Mesothelial cell of epicardium (in vitro differentiated cells): ENCODE measurements at regions not wholly inside any gene's neighbourhood (a gene's known extent, or its start where the extent isn't known, plus 50 kb on each side); places are given as distances from the start of the nearest gene placed in this dataset.

Source experiments
- DNase-seq, 2 experiments: peaks; one replicate each; pipeline ENCODE4 v3.0.0; 2021; ENCODE audit warnings: low spot score in 2 of 2; ENCODE audit not compliant: unreplicated experiment in 2 of 2
- H3K27ac Mint-ChIP-seq: 2 replicates; pipeline ENCODE4 v1.8.0; 2021; ENCODE audit warnings: mixed read lengths
- H3K27me3 Mint-ChIP-seq: 2 replicates; pipeline ENCODE4 v1.8.0; 2021; ENCODE audit warnings: low read depth, mixed read lengths
- H3K36me3 Mint-ChIP-seq: 2 replicates; pipeline ENCODE4 v1.8.0; 2021; ENCODE audit warnings: mixed read lengths
- H3K4me1 Mint-ChIP-seq: 2 replicates; pipeline ENCODE4 v1.8.0; 2021; ENCODE audit warnings: mixed read lengths
- H3K4me3 Mint-ChIP-seq: 2 replicates; pipeline ENCODE4 v1.8.0; 2021; ENCODE audit warnings: mild to moderate bottlenecking, moderate library complexity, mixed read lengths
- H3K9me3 Mint-ChIP-seq: 2 replicates; pipeline ENCODE4 v1.8.0; 2021; ENCODE audit warnings: mixed read lengths
- CTCF ChIP-seq: fragments of 200-600 bp; sonication (generic); IDR thresholded peaks from one replicate; pipeline ENCODE4 v1.5.0; 2021; ENCODE audit warnings: antibody characterized with exemption; ENCODE audit not compliant: unreplicated experiment

- Mint-ChIP-seq H3K9me3 (no peaks in the 10 kb centered on the region), H3K36me3 (no peaks in the 10 kb centered on the region), H3K27ac (no peak overlapping the region), H3K4me3 (no peak overlapping the region), H3K4me1 (no peaks in the 10 kb centered on the region), H3K27me3 (no peaks in the 10 kb centered on the region)
- DNase-seq, result no peak
- no peak for TF ChIP-seq CTCF
Observed at GRCh38 chr2:9156483-9156882, 50.1 kb upstream of the ASAP2 start.

DNA sequence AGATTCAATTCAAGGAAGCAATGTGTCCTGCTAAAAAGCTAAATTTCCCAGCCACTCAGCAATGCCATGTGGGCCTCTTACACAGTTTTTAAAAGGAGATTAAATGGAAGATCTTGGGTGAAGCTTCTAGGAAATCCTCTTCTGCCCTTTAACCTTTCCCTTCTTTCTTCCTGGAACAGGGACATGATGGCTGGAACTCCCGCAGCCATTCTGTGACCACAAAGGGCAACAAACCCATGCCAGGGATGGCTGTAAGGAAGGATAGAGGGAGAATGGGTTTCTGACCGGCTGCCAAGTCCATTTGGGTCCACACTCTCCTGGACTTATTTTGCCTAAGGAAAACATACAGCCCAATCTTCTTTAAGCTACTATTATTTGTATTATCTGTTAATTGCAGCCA is 52.6 kb upstream of the ASAP2 start:
- H3K4me3 Mint-ChIP-seq, result no peak overlapping the region
- no peaks in the 10 kb centered on the region for H3K27me3 Mint-ChIP-seq
- no peaks in the 10 kb centered on the region for H3K4me1 Mint-ChIP-seq
- DNase-seq, result no peak
- no peaks in the 10 kb centered on the region for H3K9me3 Mint-ChIP-seq
- TF ChIP-seq CTCF, result no peak
- H3K27ac Mint-ChIP-seq, result no peak overlapping the region
- no peaks in the 10 kb centered on the region for H3K36me3 Mint-ChIP-seq

DNA sequence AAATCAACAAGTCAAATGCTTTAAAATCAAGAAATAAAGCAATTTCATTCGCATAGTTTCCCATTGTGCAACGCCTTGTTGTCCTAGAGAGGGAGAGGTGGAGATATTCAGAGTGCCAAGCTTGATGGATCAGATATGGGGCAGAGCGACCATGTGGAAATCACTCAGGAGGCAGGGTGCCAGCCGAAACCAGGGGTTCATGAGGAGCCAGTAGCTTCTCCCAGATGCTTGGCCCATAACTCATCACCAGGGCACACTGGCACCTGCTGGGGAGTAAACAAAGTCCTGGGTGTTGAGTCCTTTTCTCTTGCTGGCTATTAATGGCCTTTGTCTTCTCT is 53.0 kb upstream of the ASAP2 start:
- Mint-ChIP-seq H3K4me3 (no peak overlapping the region), H3K9me3 (no peaks in the 10 kb centered on the region), H3K4me1 (no peaks in the 10 kb centered on the region), H3K27me3 (no peaks in the 10 kb centered on the region), H3K36me3 (no peaks in the 10 kb centered on the region), H3K27ac (no peak overlapping the region)
- no peak for DNase-seq
- no peak for TF ChIP-seq CTCF

DNA sequence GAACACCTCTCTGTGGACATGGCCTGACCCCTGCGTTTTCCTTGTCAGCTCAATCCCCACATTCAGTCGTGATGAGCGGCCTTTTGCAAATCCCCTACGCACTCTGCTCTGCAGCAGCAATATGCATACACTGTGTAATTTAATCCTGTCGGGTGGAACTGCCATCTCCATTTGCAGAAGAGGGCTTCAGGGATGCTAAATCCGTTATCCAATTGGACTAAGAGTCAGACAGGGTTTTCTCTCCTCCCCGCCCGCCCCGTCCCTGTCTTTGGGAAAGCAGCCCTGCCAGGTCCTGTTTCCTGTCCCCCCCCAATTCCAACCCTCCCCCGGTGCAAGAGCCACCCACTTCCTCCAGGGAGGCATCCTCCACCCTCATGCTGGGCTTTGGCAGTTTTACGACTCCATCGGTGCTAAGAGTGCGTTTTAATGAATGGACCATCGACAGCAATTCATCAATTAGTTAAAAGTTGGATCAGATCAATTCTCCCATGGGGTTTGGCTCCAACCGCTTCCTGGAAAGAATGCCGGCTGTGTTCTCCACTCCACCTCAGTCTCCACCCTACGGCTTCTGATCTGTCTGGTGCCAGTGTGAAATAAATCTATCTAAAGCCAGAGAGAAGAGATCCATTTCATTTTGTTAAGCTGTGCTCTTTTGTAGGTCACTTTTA is 53.5 kb upstream of the ASAP2 start:
- Mint-ChIP-seq H3K27me3 (no peaks in the 10 kb centered on the region), H3K9me3 (no peaks in the 10 kb centered on the region), H3K4me3 (no peak overlapping the region), H3K4me1 (no peaks in the 10 kb centered on the region), H3K36me3 (no peaks in the 10 kb centered on the region), H3K27ac (no peak overlapping the region)
- DNase-seq, result no peak
- TF ChIP-seq CTCF, result no peak

- Mint-ChIP-seq H3K27ac (no peak overlapping the region), H3K9me3 (no peaks in the 10 kb centered on the region), H3K4me1 (no peaks in the 10 kb centered on the region), H3K27me3 (no peaks in the 10 kb centered on the region), H3K4me3 (no peak overlapping the region), H3K36me3 (no peaks in the 10 kb centered on the region)
- no peak for DNase-seq
- TF ChIP-seq CTCF, result no peak
Observed at GRCh38 chr2:9150906-9151305, 55.7 kb upstream of the ASAP2 start.

GRCh38 chr2:9150568-9150900 is 56.1 kb upstream of the ASAP2 start:
- H3K4me1 Mint-ChIP-seq, result no peaks in the 10 kb centered on the region
- no peaks in the 10 kb centered on the region for H3K36me3 Mint-ChIP-seq
- no peak for DNase-seq
- no peak overlapping the region for H3K4me3 Mint-ChIP-seq
- H3K9me3 Mint-ChIP-seq, result no peaks in the 10 kb centered on the region
- no peak for TF ChIP-seq CTCF
- no peaks in the 10 kb centered on the region for H3K27me3 Mint-ChIP-seq
- no peak overlapping the region for H3K27ac Mint-ChIP-seq
